GM12891 (cell line): ENCODE measurements at regions not wholly inside any gene's neighbourhood (a gene's known extent, or its start where the extent isn't known, plus 50 kb on each side); places are given as distances from the start of the nearest gene placed in this dataset.
A peak's percentile ranks its signal among the peaks of the same experiment; 100 is the strongest.

Experiments used
- DNase-seq: peaks from one replicate; pipeline ENCODE4 v3.0.0; 2011; ENCODE audit warnings: low spot score; ENCODE audit not compliant: insufficient read length
- FAIRE-seq: peaks from 2 replicates; lab custom pipeline; 2011; peaks lifted over from hg19 to GRCh38; lab: Jason Lieb, UNC
- PAX5 ChIP-seq: IDR thresholded peaks from 2 replicates; pipeline ENCODE4 v1.6.1; 2011; ENCODE audit warnings: low read length, moderate library complexity, mild to moderate bottlenecking; ENCODE audit not compliant: insufficient read depth, severe bottlenecking
- POLR2A ChIP-seq: IDR thresholded peaks from 2 replicates; pipeline ENCODE4 v1.6.1; 2011; ENCODE audit warnings: low read depth, low read length, control low read depth
- POLR2AphosphoS5 ChIP-seq: IDR thresholded peaks from 2 replicates; pipeline ENCODE4 v1.6.1; 2011; ENCODE audit warnings: low read depth, low read length, control low read depth
- POU2F2 ChIP-seq: IDR thresholded peaks from 2 replicates; pipeline ENCODE4 v1.6.1; 2011; ENCODE audit warnings: low read depth, mild to moderate bottlenecking, control low read depth, low read length, moderate library complexity
- SPI1 ChIP-seq: IDR thresholded peaks from 2 replicates; pipeline ENCODE4 v1.6.1; 2011; ENCODE audit warnings: low read depth, low read length, control low read depth
- TAF1 ChIP-seq: IDR thresholded peaks from 2 replicates; pipeline ENCODE4 v1.6.1; 2011; ENCODE audit warnings: low read depth, low read length, control low read depth

DNA sequence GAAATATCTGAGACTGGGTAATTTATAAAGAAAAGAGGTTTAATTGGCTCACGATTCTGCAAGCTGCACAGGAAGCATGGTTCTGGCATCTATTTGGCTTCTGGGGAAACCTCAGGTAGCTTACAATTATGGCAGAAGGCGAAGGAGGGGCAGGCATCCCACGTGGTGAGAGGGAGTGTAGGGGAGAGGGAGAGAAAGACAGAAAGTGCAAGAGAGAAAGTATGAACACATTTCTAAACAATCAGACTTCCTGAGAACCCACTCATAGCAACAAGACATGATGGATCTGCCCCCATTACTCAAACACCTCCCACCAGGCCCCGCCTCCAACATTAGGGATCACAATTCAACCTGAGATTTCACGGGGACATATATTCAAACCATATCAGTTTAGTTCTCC lies 107.4 kb downstream of the PERP start:
- TF ChIP-seq POLR2A (no peak), SPI1 (no peak), TAF1 (no peak), POU2F2 (no peak), POLR2AphosphoS5 (no peak), PAX5 (no peak)

DNA sequence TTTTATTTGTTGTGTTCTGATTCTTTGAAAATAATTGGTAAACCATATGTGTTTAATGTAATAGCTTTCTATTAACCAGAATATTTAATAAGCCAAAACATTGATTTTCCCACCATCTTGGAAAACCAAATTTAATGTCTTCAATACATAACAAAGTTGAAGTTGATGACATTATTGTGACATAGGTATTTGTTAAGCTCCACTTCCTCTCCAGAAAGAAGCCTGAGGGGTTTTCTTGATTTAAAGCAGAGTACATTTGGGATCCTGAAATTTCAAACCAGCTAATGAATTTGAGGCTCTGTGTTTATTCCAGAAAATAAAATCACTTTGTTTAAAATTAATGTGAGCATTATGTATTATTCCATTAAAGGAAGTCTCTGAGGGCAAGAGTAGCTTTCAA lies 106.3 kb downstream of the PERP start:
- DNase-seq = no peak
- no peak for FAIRE-seq
- TF ChIP-seq POU2F2 (no peak), POLR2AphosphoS5 (no peak), SPI1 (no peak), POLR2A (no peak)

More for the DNA sequence above, 107.4 kb downstream of the PERP start:
- FAIRE-seq (no peak), DNase-seq (no peak)

DNA sequence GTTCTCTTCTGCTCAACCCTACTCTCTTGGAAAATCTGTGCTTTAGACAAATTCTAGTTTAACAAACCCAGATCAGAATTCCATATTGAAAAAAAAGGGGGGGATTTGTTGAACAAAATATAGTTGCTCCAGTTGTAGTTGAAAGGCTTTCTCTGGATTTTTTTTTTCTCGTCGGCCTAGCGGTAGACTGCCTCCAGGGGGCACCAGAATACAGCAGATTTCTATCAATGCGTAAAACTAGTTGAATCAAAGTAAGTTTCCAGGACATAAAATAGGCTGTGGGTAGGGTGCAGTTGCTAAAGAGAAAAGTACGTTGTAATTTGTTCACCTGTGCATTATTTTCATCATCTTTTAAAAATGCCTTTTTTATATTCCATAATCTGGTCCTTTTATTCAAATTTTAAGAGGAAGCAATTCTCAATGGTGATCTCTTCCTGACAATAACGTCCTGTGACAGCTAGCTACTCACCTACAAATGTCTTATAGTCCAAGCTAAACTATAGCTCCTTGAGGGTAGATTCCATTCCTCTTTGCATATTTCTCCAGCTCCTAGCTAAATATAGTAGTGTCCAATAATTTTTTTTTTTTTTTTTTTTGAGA lies 105.4 kb downstream of the PERP start:
- DNase-seq (no peak), FAIRE-seq (peak; percentile 66)
- TF ChIP-seq TAF1 = no peak
- no peak for TF ChIP-seq PAX5
- TF ChIP-seq POLR2AphosphoS5 = no peak
- TF ChIP-seq SPI1 = no peak
- TF ChIP-seq POU2F2 = no peak
- no peak for TF ChIP-seq POLR2A

DNA sequence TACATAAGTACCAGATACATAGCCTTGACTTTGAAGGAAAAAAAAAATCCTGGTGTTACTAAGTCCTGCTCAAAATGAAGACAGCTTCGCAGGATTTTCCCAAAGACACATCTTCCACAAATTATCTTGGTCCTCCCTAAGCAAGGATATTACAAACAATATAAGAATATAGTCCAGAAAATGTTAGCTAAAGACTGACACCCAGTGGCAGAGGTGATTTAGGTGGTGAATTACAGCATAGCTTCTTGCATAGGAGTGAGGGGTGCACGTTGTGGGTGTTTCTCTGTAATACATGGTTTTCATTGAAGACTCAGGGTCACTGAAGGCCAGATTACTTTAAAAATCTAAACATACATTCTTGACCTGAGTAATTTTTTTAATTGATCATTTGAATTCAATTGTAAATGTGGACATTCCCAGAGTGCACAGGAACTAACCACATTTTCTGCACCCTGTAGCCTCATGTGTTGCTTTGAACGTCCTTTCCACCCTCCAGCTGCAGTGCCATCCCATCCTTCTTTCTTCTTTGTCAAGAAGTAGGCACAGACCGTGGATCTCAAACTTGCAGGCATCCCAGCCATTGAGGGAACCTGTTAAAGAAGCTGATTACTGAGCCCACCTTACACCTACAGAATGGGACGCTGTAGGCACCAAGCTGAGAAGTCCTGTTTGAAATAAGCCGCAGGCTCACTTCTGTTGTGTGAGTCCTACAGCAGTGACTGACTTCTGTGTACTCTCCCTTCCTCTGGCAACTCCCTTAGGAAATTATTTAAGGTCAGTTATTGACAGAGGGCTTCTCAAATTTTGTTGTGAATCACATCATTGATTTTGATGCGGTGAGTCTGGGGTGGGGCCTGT lies 102.6 kb downstream of the PERP start:
- peak; percentile 47 for FAIRE-seq
- DNase-seq = peak; percentile 19
- TF ChIP-seq TAF1 (no peak), POLR2A (no peak), PAX5 (no peak), POU2F2 (no peak), SPI1 (no peak), POLR2AphosphoS5 (no peak)

DNA sequence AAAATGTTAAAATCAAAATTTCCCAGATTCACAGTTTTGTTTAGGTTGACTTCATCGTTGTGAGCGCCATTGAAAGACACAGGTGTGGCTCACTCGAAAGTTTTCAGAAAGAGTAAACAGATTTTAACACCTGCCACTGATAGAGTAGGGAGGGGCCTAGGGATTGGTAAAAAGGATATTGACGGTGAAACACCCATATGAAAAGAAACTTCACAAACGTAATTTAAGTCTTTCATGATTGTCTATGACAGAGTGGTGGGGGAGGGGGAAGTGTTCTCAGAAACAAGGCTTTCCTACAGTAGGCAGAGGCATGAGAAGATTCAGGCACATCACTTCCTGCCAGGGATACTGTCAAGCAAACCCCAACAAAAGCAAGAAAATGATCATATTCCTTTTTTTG lies 101.4 kb downstream of the PERP start:
- FAIRE-seq = no peak
- DNase-seq = no peak
- TF ChIP-seq TAF1 = no peak
- no peak for TF ChIP-seq POLR2A
- TF ChIP-seq POLR2AphosphoS5 = no peak
- no peak for TF ChIP-seq SPI1
- no peak for TF ChIP-seq POU2F2
- no peak for TF ChIP-seq PAX5

DNA sequence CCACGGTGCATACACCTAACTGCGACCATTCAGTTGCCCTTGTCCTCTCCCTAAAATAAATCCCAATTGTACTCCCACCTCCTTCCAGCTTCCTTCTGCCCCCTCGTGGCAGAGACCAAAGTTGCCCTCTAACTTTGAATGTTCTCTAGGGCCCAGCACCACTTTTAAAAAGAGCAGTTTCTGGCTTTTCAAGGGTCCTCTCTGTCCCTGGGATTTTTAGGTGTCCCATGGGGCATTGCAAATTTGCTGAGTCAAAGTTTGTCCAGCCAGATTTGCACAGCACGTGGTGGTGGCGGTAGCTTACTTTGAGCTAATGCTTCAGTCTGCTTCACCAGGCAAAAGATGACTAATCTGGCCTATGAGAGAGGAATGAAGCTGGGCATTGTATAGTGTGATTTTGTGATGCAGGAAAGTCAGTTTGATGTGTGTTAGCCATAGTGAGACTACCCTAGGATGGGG lies 100.2 kb downstream of the PERP start:
- TF ChIP-seq TAF1 (no peak), POLR2AphosphoS5 (no peak), SPI1 (no peak), PAX5 (no peak), POU2F2 (no peak), POLR2A (no peak)
- DNase-seq (peak; percentile 25), FAIRE-seq (peak; percentile 78)

DNA sequence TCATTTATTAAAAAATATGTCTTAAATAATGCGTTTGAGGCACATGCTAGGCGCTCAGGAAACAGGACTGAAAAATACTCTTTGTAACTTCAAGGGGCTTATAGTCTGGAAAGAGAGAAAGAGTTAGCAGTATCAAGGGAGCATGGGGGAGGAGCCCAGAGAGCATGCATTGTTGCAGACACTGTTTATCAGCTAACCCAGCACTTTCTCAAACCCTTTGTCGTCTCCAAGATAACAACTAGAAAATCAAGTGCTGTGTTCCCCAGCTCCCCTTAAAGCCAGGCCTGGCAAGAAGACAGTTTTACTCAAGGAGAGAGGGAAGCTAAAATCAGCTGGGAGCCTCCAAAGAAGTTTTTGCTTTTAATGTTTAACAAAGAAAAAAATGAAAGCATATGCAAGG lies 98.4 kb downstream of the PERP start:
- no peak for FAIRE-seq
- TF ChIP-seq SPI1 (no peak), POLR2A (no peak), TAF1 (no peak), POU2F2 (no peak), POLR2AphosphoS5 (no peak), PAX5 (no peak)
- no peak for DNase-seq

DNA sequence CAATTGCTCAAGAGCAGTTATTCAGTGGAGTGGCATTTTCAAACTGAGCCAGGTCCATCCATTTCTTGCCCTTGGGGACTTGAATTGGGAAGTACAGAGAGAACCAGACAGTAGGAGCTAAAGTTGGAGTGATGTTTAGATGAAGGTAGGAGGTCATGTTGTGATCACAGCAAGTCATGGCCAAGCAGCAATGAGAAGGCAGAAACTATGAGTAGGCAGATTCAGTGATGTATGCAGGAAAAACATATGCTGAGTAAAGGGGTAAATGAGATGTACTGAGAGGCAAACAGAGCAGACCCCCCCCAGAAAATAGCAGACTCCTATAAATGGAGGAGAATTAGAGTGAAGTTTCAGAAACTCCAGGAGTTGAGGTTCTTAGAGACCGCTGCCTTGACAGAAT lies 95.8 kb downstream of the PERP start:
- TF ChIP-seq PAX5 (no peak), TAF1 (no peak), POLR2AphosphoS5 (no peak), POLR2A (no peak), SPI1 (no peak), POU2F2 (no peak)
- no peak for DNase-seq
- no peak for FAIRE-seq

DNA sequence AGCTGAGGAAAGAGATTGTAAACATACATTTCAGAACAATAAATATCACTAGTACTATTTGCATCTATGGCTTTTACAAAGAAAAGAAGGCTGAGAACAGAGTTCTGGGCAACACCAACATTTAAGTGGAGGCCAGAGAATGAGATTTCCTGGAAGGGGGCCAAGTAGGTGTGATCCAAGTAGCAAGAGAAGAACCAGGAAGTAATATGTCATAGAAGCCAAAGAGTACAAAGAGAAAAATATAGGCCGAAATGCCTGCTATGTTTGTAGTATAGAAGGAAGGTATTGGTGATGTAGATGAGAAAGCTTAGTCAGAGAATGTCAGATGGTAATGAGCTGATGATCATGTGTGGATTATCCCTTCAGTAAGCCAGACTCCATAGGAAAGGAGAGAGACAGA lies 94.5 kb downstream of the PERP start:
- FAIRE-seq (no peak), DNase-seq (no peak)
- no peak for TF ChIP-seq POLR2AphosphoS5
- no peak for TF ChIP-seq POU2F2
- TF ChIP-seq POLR2A = no peak
- TF ChIP-seq PAX5 = no peak
- no peak for TF ChIP-seq TAF1
- TF ChIP-seq SPI1 = no peak

DNA sequence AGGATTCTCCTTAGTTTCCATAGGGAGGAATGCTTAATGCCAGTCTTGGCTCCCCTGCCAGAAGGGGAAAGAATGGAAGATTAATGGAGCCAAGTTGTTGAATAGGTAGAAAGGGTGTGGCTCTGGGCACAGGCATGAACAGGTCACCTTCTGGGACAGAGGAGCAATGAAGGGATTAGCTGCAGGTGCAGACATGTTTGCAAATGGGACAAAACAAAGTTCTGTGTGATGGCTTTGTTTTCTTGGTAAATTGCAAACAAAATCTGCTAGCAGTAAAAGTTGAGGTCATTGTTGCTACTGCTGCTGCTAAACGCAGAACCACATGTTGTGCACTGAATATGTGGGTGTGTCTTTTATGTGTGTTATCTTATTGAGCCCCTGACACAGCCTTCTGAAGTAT lies 93.3 kb downstream of the PERP start:
- no peak for TF ChIP-seq POU2F2
- no peak for TF ChIP-seq TAF1
- TF ChIP-seq POLR2A = no peak
- TF ChIP-seq PAX5 = no peak
- TF ChIP-seq POLR2AphosphoS5 = no peak
- no peak for TF ChIP-seq SPI1
- DNase-seq = no peak
- FAIRE-seq = no peak
